B cell (primary cell): ENCODE measurements at regions not wholly inside any gene's neighbourhood (a gene's known extent, or its start where the extent isn't known, plus 50 kb on each side); places are given as distances from the start of the nearest gene placed in this dataset.

Experiments used
- ATAC-seq: fragments of 200-7000 bp; cut with Tn5 transposase; one replicate; pipeline ENCODE4 v1.10.0; 2021; ENCODE audit warnings: low read depth, mild to moderate bottlenecking, moderate number of reproducible peaks, moderate library complexity
- CTCF ChIA-PET: fragments of 350-600 bp; sonication (Branson Sonifier 250); formaldehyde crosslinking; loops from one replicate; lab custom pipeline; 2021; ENCODE audit warnings: antibody characterized with exemption, inconsistent platforms; lab: Charles Lee
- POLR2A ChIA-PET: fragments of 350-600 bp; sonication (Branson Sonifier 250); formaldehyde crosslinking; loops from one replicate; lab custom pipeline; 2021; ENCODE audit warnings: antibody characterized with exemption; lab: Charles Lee
- DNase-seq: peaks from one replicate; pipeline ENCODE4 v3.0.0; 2013
- H2AFZ ChIP-seq: 2 replicates; pipeline ENCODE4 v1.6.1; 2012; ENCODE audit warnings: mild to moderate bottlenecking, low read depth, low read length; ENCODE audit not compliant: insufficient read depth, poor library complexity, severe bottlenecking
- H3K27ac ChIP-seq, 2 donors: 1 replicate in 1 of 2; 2 replicates in 1 of 2; pipeline ENCODE4 v1.5.1; 2012 to 2013; ENCODE audit warnings: low read length in 2 of 2, mild to moderate bottlenecking in 2 of 2, moderate library complexity in 1 of 2
- H3K27me3 ChIP-seq, 4 experiments: fragments of 200-600 bp in 1 of 4; sonication (generic) in 1 of 4; replicated peaks in 1 of 4; 1 replicate in 2 of 4; 2 replicates in 2 of 4; pipeline versions ENCODE4 v1.6.1 to v1.7.0; 2013 to 2016; ENCODE audit warnings: low read length in 3 of 4, mild to moderate bottlenecking in 2 of 4, mixed read lengths in 1 of 4, moderate library complexity in 1 of 4; ENCODE audit not compliant: insufficient read depth in 4 of 4, control insufficient read depth in 3 of 4; ENCODE audit errors: control extremely low read depth in 1 of 4
- H3K36me3 ChIP-seq, 2 experiments: replicated peaks in 1 of 2; 1 replicate in 1 of 2; 2 replicates in 1 of 2; pipeline versions ENCODE4 v1.6.1 to v1.7.1; 2013; ENCODE audit warnings: low read length in 1 of 2; ENCODE audit not compliant: insufficient read depth in 2 of 2, control insufficient read depth in 1 of 2; ENCODE audit errors: control extremely low read depth in 1 of 2, extremely low read depth in 1 of 2
- H3K4me1 ChIP-seq, 2 donors: fragments of 200-600 bp in 1 of 2; sonication (generic) in 1 of 2; 1 replicate in 1 of 2; 2 replicates in 1 of 2; pipeline versions ENCODE4 v1.5.1 to v1.6.1; 2013 to 2017; ENCODE audit warnings: low read length in 2 of 2; ENCODE audit not compliant: control insufficient read depth in 2 of 2, insufficient read depth in 2 of 2
- H3K4me2 ChIP-seq: replicated peaks from 2 replicates; pipeline ENCODE3; 2012; ENCODE audit warnings: mild to moderate bottlenecking, low read depth, low read length; ENCODE audit not compliant: poor library complexity, severe bottlenecking
- H3K4me3 ChIP-seq, 5 experiments: fragments of 200-600 bp in 1 of 5; sonication (generic) in 1 of 5; 1 replicate in 3 of 5; 2 replicates in 2 of 5; pipeline versions ENCODE4 v1.5.1 to v1.7.0; 2011 to 2016; ENCODE audit warnings: low read length in 4 of 5, mild to moderate bottlenecking in 4 of 5, low read depth in 2 of 5, control low read depth in 1 of 5, moderate library complexity in 1 of 5; ENCODE audit not compliant: insufficient read depth in 1 of 5; ENCODE audit errors: control extremely low read depth in 1 of 5, extremely low read depth in 1 of 5
- H3K79me2 ChIP-seq: fragments of 200-600 bp; sonication (generic); one replicate; pipeline ENCODE4 v1.6.0; 2016; ENCODE audit warnings: low read length; ENCODE audit not compliant: control insufficient read depth, insufficient read depth
- H3K9ac ChIP-seq: fragments of 200-600 bp; sonication (generic); 2 replicates; pipeline ENCODE4 v1.6.1; 2017; ENCODE audit warnings: mild to moderate bottlenecking, low read length, moderate library complexity
- H3K9me3 ChIP-seq, 3 donors: one replicate each; pipeline versions ENCODE4 v1.6.1 to v1.7.1; 2013; ENCODE audit warnings: low read length in 2 of 3; ENCODE audit not compliant: control insufficient read depth in 2 of 3, insufficient read depth in 1 of 3; ENCODE audit errors: control extremely low read depth in 1 of 3
- H4K20me1 ChIP-seq: 2 replicates; pipeline ENCODE4 v1.6.0; 2012; ENCODE audit warnings: mild to moderate bottlenecking, low read length; ENCODE audit not compliant: insufficient read depth, control insufficient read depth, poor library complexity, severe bottlenecking
- H3K27ac Mint-ChIP-seq: one replicate; pipeline ENCODE4 v1.8.0; 2021; ENCODE audit warnings: mixed read lengths
- H3K27me3 Mint-ChIP-seq: one replicate; pipeline ENCODE4 v1.8.0; 2021; ENCODE audit warnings: mixed read lengths
- H3K4me1 Mint-ChIP-seq: one replicate; pipeline ENCODE4 v1.8.0; 2021; ENCODE audit warnings: mixed read lengths
- H3K4me3 Mint-ChIP-seq: one replicate; pipeline ENCODE4 v1.8.0; 2021; ENCODE audit warnings: mixed read lengths
- H3K9me3 Mint-ChIP-seq: one replicate; pipeline ENCODE4 v1.8.0; 2022; ENCODE audit warnings: mixed read lengths; ENCODE audit not compliant: insufficient read depth
- CTCF ChIP-seq: fragments of 200-600 bp; IDR thresholded peaks from one replicate; pipeline ENCODE4 v1.8.0; 2022; ENCODE audit warnings: antibody characterized with exemption, mild to moderate bottlenecking
- EZH2 ChIP-seq: IDR thresholded peaks from 2 replicates; pipeline ENCODE4 v1.6.1; 2012; ENCODE audit warnings: borderline replicate concordance, low read depth, mild to moderate bottlenecking, moderate library complexity, low read length; ENCODE audit not compliant: insufficient read depth, poor library complexity, severe bottlenecking
- WGBS: methylation state at CpG from one replicate; pipeline ENCODE4 v1.1.5; 2013; ENCODE audit warnings: missing lambda C conversion rate; ENCODE audit not compliant: insufficient coverage; 5-methylcytosine and 5-hydroxymethylcytosine counted together
- intact Hi-C: fragments of 100-400 bp; cut with micrococcal nuclease; formaldehyde crosslinking; loops from one replicate; pipeline ENCODE4 v1.10.0; 2022

- Histone ChIP-seq H3K9me3 (no peaks in the 10 kb centered on the region), H2AFZ (no peak overlapping the region), H3K4me1 (no peaks in the 10 kb centered on the region), H4K20me1 (no peaks in the 10 kb centered on the region), H3K79me2 (no peaks in the 10 kb centered on the region), H3K27ac (no peak overlapping the region), H3K4me2 (no peak overlapping the region), H3K4me3 (no peak overlapping the region), H3K9ac (no peak overlapping the region), H3K27me3 (no peaks in the 10 kb centered on the region), H3K36me3 (no peaks in the 10 kb centered on the region)
- no peak for ATAC-seq
- H3K4me3 Mint-ChIP-seq: no peak overlapping the region
- ChIA-PET POLR2A (no interaction called here), CTCF (no interaction called here)
- no peak for TF ChIP-seq EZH2
- no peak for TF ChIP-seq CTCF
- peaks cover 4% of the 10 kb centered on the region for H3K27me3 Mint-ChIP-seq
- no peaks in the 10 kb centered on the region for H3K4me1 Mint-ChIP-seq
- H3K9me3 Mint-ChIP-seq: no peaks in the 10 kb centered on the region
- no peak for DNase-seq
- intact Hi-C loops: no loop called here
- H3K27ac Mint-ChIP-seq: no peak overlapping the region
- WGBS: no CpG with 5 or more reads among the region's 1 CpG
Observed at GRCh38 chr5:35312267-35312666, 82.0 kb upstream of the PRLR start.

- Histone ChIP-seq H2AFZ (no peak overlapping the region), H3K4me3 (no peak overlapping the region), H3K9me3 (no peaks in the 10 kb centered on the region), H3K79me2 (no peaks in the 10 kb centered on the region), H3K4me1 (no peaks in the 10 kb centered on the region), H3K36me3 (no peaks in the 10 kb centered on the region), H4K20me1 (no peaks in the 10 kb centered on the region), H3K27ac (no peak overlapping the region), H3K9ac (no peak overlapping the region), H3K4me2 (no peak overlapping the region), H3K27me3 (no peaks in the 10 kb centered on the region)
- ChIA-PET POLR2A (no interaction called here), CTCF (no interaction called here)
- TF ChIP-seq EZH2: no peak
- TF ChIP-seq CTCF: no peak
- H3K9me3 Mint-ChIP-seq: no peaks in the 10 kb centered on the region
- H3K27me3 Mint-ChIP-seq: peaks cover 4% of the 10 kb centered on the region
- H3K4me3 Mint-ChIP-seq: no peak overlapping the region
- H3K4me1 Mint-ChIP-seq: no peaks in the 10 kb centered on the region
- intact Hi-C loops: no loop called here
- DNase-seq (no peak), ATAC-seq (no peak)
- 92% methylated on average over 4 of the region's 7 CpGs for WGBS
- no peak overlapping the region for H3K27ac Mint-ChIP-seq
Observed at GRCh38 chr5:35309365-35310130, 79.3 kb upstream of the PRLR start.
